Right lobe of liver (tissue), 4 donors: ENCODE measurements at regions not wholly inside any gene's neighbourhood (a gene's known extent, or its start where the extent isn't known, plus 50 kb on each side); places are given as distances from the start of the nearest gene placed in this dataset.

Experiments
- POLR2A ChIP-seq: fragments of 450-650 bp; IDR thresholded peaks from one replicate; pipeline ENCODE4 v1.6.1; 2017; ENCODE audit warnings: antibody characterized with exemption, mild to moderate bottlenecking
- TF ChIP-seq, protein P1 (sequence below), 4 donors: fragments of 200-600 bp in 3 of 4; fragments of 450-650 bp in 1 of 4; IDR thresholded peaks; one replicate each; pipeline versions ENCODE4 v1.5.1 to v1.8.0; 2016 to 2022; ENCODE audit warnings: antibody characterized with exemption in 4 of 4, mild to moderate bottlenecking in 2 of 4
- donor health status: DM: no; HTN: no; CAD: no.
- donor health status: DM: no; HTN: no; CAD: no.
- donor health status: DM: no; HTN: yes; CAD: no.

DNA sequence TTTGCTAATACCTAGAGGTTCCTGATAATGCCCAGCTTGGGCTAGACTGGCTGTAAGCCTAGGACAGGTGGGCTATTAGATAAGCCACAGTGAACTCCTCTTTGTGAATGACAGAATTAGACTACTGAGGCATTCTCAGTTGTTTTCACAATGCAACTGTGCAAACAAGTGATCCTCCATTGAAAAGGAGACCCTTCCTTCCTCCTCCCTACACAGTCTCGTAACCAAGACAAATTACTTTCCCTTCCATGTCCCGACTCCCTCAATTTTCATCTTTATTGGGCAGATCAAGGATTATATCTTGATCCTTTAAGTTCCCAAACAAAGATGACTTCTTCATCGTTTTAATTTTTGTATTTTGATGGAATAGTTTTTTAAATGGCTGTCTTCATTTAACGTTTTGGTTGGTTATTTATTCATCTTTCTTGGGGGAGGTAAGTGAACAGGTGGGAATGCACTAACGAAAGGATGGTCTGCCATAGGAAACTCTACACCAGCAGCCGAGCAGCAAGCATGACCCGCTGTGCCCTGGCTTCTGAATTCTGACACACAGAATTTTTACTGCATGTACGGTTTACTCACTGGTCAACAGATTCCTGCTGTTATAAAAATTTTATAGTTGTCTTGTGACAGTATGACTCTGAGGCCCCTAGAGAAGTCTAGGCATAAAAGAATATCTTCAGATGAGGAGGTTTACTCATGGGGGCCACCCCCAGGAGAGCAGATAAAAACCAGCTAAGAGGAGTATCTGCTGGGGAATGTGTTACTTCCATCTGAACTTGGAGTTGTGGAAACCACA is 137.5 kb upstream of the TUT7 start:
- TF ChIP-seq, protein P1, sequence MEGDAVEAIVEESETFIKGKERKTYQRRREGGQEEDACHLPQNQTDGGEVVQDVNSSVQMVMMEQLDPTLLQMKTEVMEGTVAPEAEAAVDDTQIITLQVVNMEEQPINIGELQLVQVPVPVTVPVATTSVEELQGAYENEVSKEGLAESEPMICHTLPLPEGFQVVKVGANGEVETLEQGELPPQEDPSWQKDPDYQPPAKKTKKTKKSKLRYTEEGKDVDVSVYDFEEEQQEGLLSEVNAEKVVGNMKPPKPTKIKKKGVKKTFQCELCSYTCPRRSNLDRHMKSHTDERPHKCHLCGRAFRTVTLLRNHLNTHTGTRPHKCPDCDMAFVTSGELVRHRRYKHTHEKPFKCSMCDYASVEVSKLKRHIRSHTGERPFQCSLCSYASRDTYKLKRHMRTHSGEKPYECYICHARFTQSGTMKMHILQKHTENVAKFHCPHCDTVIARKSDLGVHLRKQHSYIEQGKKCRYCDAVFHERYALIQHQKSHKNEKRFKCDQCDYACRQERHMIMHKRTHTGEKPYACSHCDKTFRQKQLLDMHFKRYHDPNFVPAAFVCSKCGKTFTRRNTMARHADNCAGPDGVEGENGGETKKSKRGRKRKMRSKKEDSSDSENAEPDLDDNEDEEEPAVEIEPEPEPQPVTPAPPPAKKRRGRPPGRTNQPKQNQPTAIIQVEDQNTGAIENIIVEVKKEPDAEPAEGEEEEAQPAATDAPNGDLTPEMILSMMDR (IDR thresholded peaks at IDR 0.05) = no peak
- no peak for TF ChIP-seq POLR2A
